ENCODE measurements at regions not wholly inside any gene's neighbourhood (a gene's known extent, or its start where the extent isn't known, plus 50 kb on each side); places are given as distances from the start of the nearest gene placed in this dataset.

GRCh38 chr10:59011972-59012632 lies 164.3 kb upstream of the PHYHIPL start:
- Histone ChIP-seq H2AFZ (ENCODE audit: low read depth, low read length) (no peak overlapping the region), H3K4me1 (ENCODE audit: low read length) (no peaks in the 10 kb centered on the region), H4K20me1 (ENCODE audit: insufficient read depth, low read length) (no peaks in the 10 kb centered on the region), H3K4me3 (ENCODE audit: low read length) (no peak overlapping the region), H3K36me3 (replicated peaks; ENCODE audit: low read depth, low read length) (no peaks in the 10 kb centered on the region), H3K4me2 (ENCODE audit: low read length) (no peak overlapping the region), H3K27me3 (ENCODE audit: low read depth, low read length) (no peaks in the 10 kb centered on the region), H3K9ac (ENCODE audit: low read length) (no peak overlapping the region), H3K9me3 (ENCODE audit: insufficient read depth, low read length) (no peaks in the 10 kb centered on the region), H3K79me2 (ENCODE audit: low read length) (no peaks in the 10 kb centered on the region), H3K27ac (ENCODE audit: low read length) (no peak overlapping the region)
- no peak for TF ChIP-seq CTCF (IDR thresholded peaks at IDR 0.05; ENCODE audit: low read depth, low read length)
- TF ChIP-seq EZH2phosphoT487 (IDR thresholded peaks at IDR 0.05; ENCODE audit: low read depth), result no peak

GRCh38 chr10:59012839-59013238 lies 163.6 kb upstream of the PHYHIPL start:
- Histone ChIP-seq H3K4me3 (ENCODE audit: low read length) (no peak overlapping the region), H3K27ac (ENCODE audit: low read length) (no peak overlapping the region)
- TF ChIP-seq EZH2phosphoT487 (IDR thresholded peaks at IDR 0.05; ENCODE audit: low read depth) (no peak), CTCF (IDR thresholded peaks at IDR 0.05; ENCODE audit: low read depth, low read length) (no peak)

GRCh38 chr10:59016043-59016442 lies 160.4 kb upstream of the PHYHIPL start:
- H3K36me3 ChIP-seq (replicated peaks; ENCODE audit: low read depth, low read length), result no peaks in the 10 kb centered on the region
- no peaks in the 10 kb centered on the region for H3K4me1 ChIP-seq (ENCODE audit: low read length)
- no peak overlapping the region for H3K4me3 ChIP-seq (ENCODE audit: low read length)
- no peak for TF ChIP-seq CTCF (IDR thresholded peaks at IDR 0.05; ENCODE audit: low read depth, low read length)
- TF ChIP-seq EZH2phosphoT487 (IDR thresholded peaks at IDR 0.05; ENCODE audit: low read depth), result no peak
- no peak overlapping the region for H2AFZ ChIP-seq (ENCODE audit: low read depth, low read length)
- no peak overlapping the region for H3K27ac ChIP-seq (ENCODE audit: low read length)
- no peak overlapping the region for H3K9ac ChIP-seq (ENCODE audit: low read length)
- no peaks in the 10 kb centered on the region for H3K27me3 ChIP-seq (ENCODE audit: low read depth, low read length)
- H4K20me1 ChIP-seq (ENCODE audit: insufficient read depth, low read length), result no peaks in the 10 kb centered on the region
- H3K4me2 ChIP-seq (ENCODE audit: low read length), result no peak overlapping the region
- H3K79me2 ChIP-seq (ENCODE audit: low read length), result no peaks in the 10 kb centered on the region
- H3K9me3 ChIP-seq (ENCODE audit: insufficient read depth, low read length), result no peaks in the 10 kb centered on the region

More at GRCh38 chr10:59012839-59013238, 163.6 kb upstream of the PHYHIPL start:
- H2AFZ ChIP-seq (ENCODE audit: low read depth, low read length), result no peak overlapping the region
- H3K9ac ChIP-seq (ENCODE audit: low read length), result no peak overlapping the region
- H3K4me2 ChIP-seq (ENCODE audit: low read length), result no peak overlapping the region
- no peaks in the 10 kb centered on the region for H3K4me1 ChIP-seq (ENCODE audit: low read length)
- H3K36me3 ChIP-seq (replicated peaks; ENCODE audit: low read depth, low read length), result no peaks in the 10 kb centered on the region
- H3K27me3 ChIP-seq (ENCODE audit: low read depth, low read length), result no peaks in the 10 kb centered on the region
- H4K20me1 ChIP-seq (ENCODE audit: insufficient read depth, low read length), result no peaks in the 10 kb centered on the region
- H3K9me3 ChIP-seq (ENCODE audit: insufficient read depth, low read length), result no peaks in the 10 kb centered on the region
- H3K79me2 ChIP-seq (ENCODE audit: low read length), result no peaks in the 10 kb centered on the region

GRCh38 chr10:59018977-59019376 lies 157.5 kb upstream of the PHYHIPL start:
- Histone ChIP-seq H3K36me3 (replicated peaks; ENCODE audit: low read depth, low read length) (no peaks in the 10 kb centered on the region), H3K79me2 (ENCODE audit: low read length) (no peaks in the 10 kb centered on the region), H4K20me1 (ENCODE audit: insufficient read depth, low read length) (no peaks in the 10 kb centered on the region), H2AFZ (ENCODE audit: low read depth, low read length) (no peak overlapping the region), H3K9ac (ENCODE audit: low read length) (no peak overlapping the region), H3K4me3 (ENCODE audit: low read length) (no peak overlapping the region), H3K27ac (ENCODE audit: low read length) (no peak overlapping the region), H3K9me3 (ENCODE audit: insufficient read depth, low read length) (no peaks in the 10 kb centered on the region), H3K4me1 (ENCODE audit: low read length) (no peaks in the 10 kb centered on the region), H3K27me3 (ENCODE audit: low read depth, low read length) (no peaks in the 10 kb centered on the region), H3K4me2 (ENCODE audit: low read length) (no peak overlapping the region)
- no peak for TF ChIP-seq CTCF (IDR thresholded peaks at IDR 0.05; ENCODE audit: low read depth, low read length)
- TF ChIP-seq EZH2phosphoT487 (IDR thresholded peaks at IDR 0.05; ENCODE audit: low read depth), result no peak

Data from OCI-LY3 (cell line).